ENCODE measurements at regions not wholly inside any gene's neighbourhood (a gene's known extent, or its start where the extent isn't known, plus 50 kb on each side); places are given as distances from the start of the nearest gene placed in this dataset.
"Not testable (repeated sequence)": the region's sequence is repeated elsewhere in the genome, so short reads cannot be mapped to it uniquely, and the experiment has no call there.

GRCh38 chr1:232139444-232139843 lies 490.5 kb downstream of the SIPA1L2 start:
- no peak for DNase-seq (ENCODE audit: insufficient read length, low spot score)
- no peak for FAIRE-seq
- TF ChIP-seq SPI1 (IDR thresholded peaks at IDR 0.05; ENCODE audit: low read depth, low read length) (no peak), POLR2AphosphoS5 (IDR thresholded peaks at IDR 0.05; ENCODE audit: low read depth, low read length) (no peak), POLR2A (IDR thresholded peaks at IDR 0.05; ENCODE audit: low read depth, low read length) (no peak), PAX5 (IDR thresholded peaks at IDR 0.05; ENCODE audit: insufficient read depth, low read length, severe bottlenecking) (no peak)

GRCh38 chr1:232138044-232138443 lies 491.9 kb downstream of the SIPA1L2 start:
- DNase-seq (ENCODE audit: insufficient read length, low spot score) (no peak), FAIRE-seq (no peak)
- TF ChIP-seq PAX5 (IDR thresholded peaks at IDR 0.05; ENCODE audit: insufficient read depth, low read length, severe bottlenecking) (no peak), POLR2A (IDR thresholded peaks at IDR 0.05; ENCODE audit: low read depth, low read length) (no peak), POLR2AphosphoS5 (IDR thresholded peaks at IDR 0.05; ENCODE audit: low read depth, low read length) (no peak), SPI1 (IDR thresholded peaks at IDR 0.05; ENCODE audit: low read depth, low read length) (no peak)

GRCh38 chr1:232137066-232137465 lies 492.9 kb downstream of the SIPA1L2 start:
- FAIRE-seq (no peak), DNase-seq (ENCODE audit: insufficient read length, low spot score) (no peak)
- no peak for TF ChIP-seq POU2F2 (IDR thresholded peaks at IDR 0.05; ENCODE audit: low read depth, low read length)
- TF ChIP-seq POLR2A (IDR thresholded peaks at IDR 0.05; ENCODE audit: low read depth, low read length) = no peak
- no peak for TF ChIP-seq POLR2AphosphoS5 (IDR thresholded peaks at IDR 0.05; ENCODE audit: low read depth, low read length)
- TF ChIP-seq PAX5 (IDR thresholded peaks at IDR 0.05; ENCODE audit: insufficient read depth, low read length, severe bottlenecking) = no peak

GRCh38 chr1:232136136-232136535 lies 493.8 kb downstream of the SIPA1L2 start:
- DNase-seq (ENCODE audit: insufficient read length, low spot score) (no peak), FAIRE-seq (no peak)
- TF ChIP-seq PAX5 (IDR thresholded peaks at IDR 0.05; ENCODE audit: insufficient read depth, low read length, severe bottlenecking) = no peak
- TF ChIP-seq SPI1 (IDR thresholded peaks at IDR 0.05; ENCODE audit: low read depth, low read length) = no peak
- no peak for TF ChIP-seq POU2F2 (IDR thresholded peaks at IDR 0.05; ENCODE audit: low read depth, low read length)

GRCh38 chr1:232134365-232134764 lies 495.6 kb downstream of the SIPA1L2 start:
- TF ChIP-seq POLR2AphosphoS5 (IDR thresholded peaks at IDR 0.05; ENCODE audit: low read depth, low read length) (no peak), SPI1 (IDR thresholded peaks at IDR 0.05; ENCODE audit: low read depth, low read length) (no peak), TAF1 (IDR thresholded peaks at IDR 0.05; ENCODE audit: low read depth, low read length) (no peak), PAX5 (IDR thresholded peaks at IDR 0.05; ENCODE audit: insufficient read depth, low read length, severe bottlenecking) (no peak), POU2F2 (IDR thresholded peaks at IDR 0.05; ENCODE audit: low read depth, low read length) (no peak), POLR2A (IDR thresholded peaks at IDR 0.05; ENCODE audit: low read depth, low read length) (no peak)
- DNase-seq (ENCODE audit: insufficient read length, low spot score) (no peak), FAIRE-seq (no peak)

GRCh38 chr1:232132572-232132971 lies 497.4 kb downstream of the SIPA1L2 start:
- DNase-seq (ENCODE audit: insufficient read length, low spot score) (no peak), FAIRE-seq (no peak)
- TF ChIP-seq POU2F2 (IDR thresholded peaks at IDR 0.05; ENCODE audit: low read depth, low read length) = no peak
- TF ChIP-seq SPI1 (IDR thresholded peaks at IDR 0.05; ENCODE audit: low read depth, low read length) = no peak
- no peak for TF ChIP-seq POLR2A (IDR thresholded peaks at IDR 0.05; ENCODE audit: low read depth, low read length)
- no peak for TF ChIP-seq PAX5 (IDR thresholded peaks at IDR 0.05; ENCODE audit: insufficient read depth, low read length, severe bottlenecking)
- no peak for TF ChIP-seq POLR2AphosphoS5 (IDR thresholded peaks at IDR 0.05; ENCODE audit: low read depth, low read length)
- no peak for TF ChIP-seq TAF1 (IDR thresholded peaks at IDR 0.05; ENCODE audit: low read depth, low read length)

GRCh38 chr1:232131715-232132391 lies 498.1 kb downstream of the SIPA1L2 start:
- no peak for TF ChIP-seq POLR2AphosphoS5 (IDR thresholded peaks at IDR 0.05; ENCODE audit: low read depth, low read length)
- no peak for FAIRE-seq

GRCh38 chr1:232130815-232131480 lies 499.0 kb downstream of the SIPA1L2 start:
- FAIRE-seq = no peak
- no peak for DNase-seq (ENCODE audit: insufficient read length, low spot score)
- no peak for TF ChIP-seq SPI1 (IDR thresholded peaks at IDR 0.05; ENCODE audit: low read depth, low read length)

More at GRCh38 chr1:232131715-232132391, 498.1 kb downstream of the SIPA1L2 start:
- no peak for DNase-seq (ENCODE audit: insufficient read length, low spot score)

GRCh38 chr1:232127190-232127589 lies 500.6 kb downstream of the DISC1 start:
- no peak for TF ChIP-seq POLR2A (IDR thresholded peaks at IDR 0.05; ENCODE audit: low read depth, low read length)
- TF ChIP-seq TAF1 (IDR thresholded peaks at IDR 0.05; ENCODE audit: low read depth, low read length) = no peak
- no peak for TF ChIP-seq PAX5 (IDR thresholded peaks at IDR 0.05; ENCODE audit: insufficient read depth, low read length, severe bottlenecking)
- no peak for TF ChIP-seq SPI1 (IDR thresholded peaks at IDR 0.05; ENCODE audit: low read depth, low read length)
- TF ChIP-seq POLR2AphosphoS5 (IDR thresholded peaks at IDR 0.05; ENCODE audit: low read depth, low read length) = no peak
- TF ChIP-seq POU2F2 (IDR thresholded peaks at IDR 0.05; ENCODE audit: low read depth, low read length) = no peak
- DNase-seq (ENCODE audit: insufficient read length, low spot score) (no peak), FAIRE-seq (no peak)

GRCh38 chr1:232123775-232124659 lies 497.4 kb downstream of the DISC1 start:
- TF ChIP-seq POU2F2 (IDR thresholded peaks at IDR 0.05; ENCODE audit: low read depth, low read length) (no peak), POLR2A (IDR thresholded peaks at IDR 0.05; ENCODE audit: low read depth, low read length) (no peak), PAX5 (IDR thresholded peaks at IDR 0.05; ENCODE audit: insufficient read depth, low read length, severe bottlenecking) (no peak), POLR2AphosphoS5 (IDR thresholded peaks at IDR 0.05; ENCODE audit: low read depth, low read length) (no peak), SPI1 (IDR thresholded peaks at IDR 0.05; ENCODE audit: low read depth, low read length) (no peak), TAF1 (IDR thresholded peaks at IDR 0.05; ENCODE audit: low read depth, low read length) (no peak)
- FAIRE-seq (no peak), DNase-seq (ENCODE audit: insufficient read length, low spot score) (no peak)

- DNase-seq (ENCODE audit: insufficient read length, low spot score); FAIRE-seq: not testable (repeated sequence)
Measured at GRCh38 chr1:232117903-232118302, 491.3 kb downstream of the DISC1 start.
